D721Med (cell line): ENCODE measurements at regions not wholly inside any gene's neighbourhood (a gene's known extent, or its start where the extent isn't known, plus 50 kb on each side); places are given as distances from the start of the nearest gene placed in this dataset.

Experiments
- DNase-seq: peaks from one replicate; pipeline ENCODE4 v3.0.0; 2011; ENCODE audit warnings: low spot score; ENCODE audit not compliant: insufficient read length
- FAIRE-seq: peaks from 2 replicates; lab custom pipeline; 2011; peaks lifted over from hg19 to GRCh38; lab: Jason Lieb, UNC
- CTCF ChIP-seq: IDR thresholded peaks from 2 replicates; pipeline ENCODE4 v1.5.1; 2012; ENCODE audit warnings: mild to moderate bottlenecking, control low read depth; ENCODE audit not compliant: insufficient read depth; ENCODE audit errors: missing control alignments

GRCh38 chr17:62866471-62866870 lies 58.4 kb upstream of the MARCHF10 start:
- no peak for DNase-seq
- no peak for TF ChIP-seq CTCF
- no peak for FAIRE-seq

GRCh38 chr17:62865586-62865985 lies 57.5 kb upstream of the MARCHF10 start:
- DNase-seq (no peak), FAIRE-seq (no peak)
- no peak for TF ChIP-seq CTCF

- no peak for TF ChIP-seq CTCF
- FAIRE-seq: no peak
These were observed 54.1 kb upstream of the MARCHF10 start for GRCh38 chr17:62862251-62862650.

GRCh38 chr17:62860962-62861873 lies 53.1 kb upstream of the MARCHF10 start:
- TF ChIP-seq CTCF: no peak
- FAIRE-seq (no peak), DNase-seq (no peak)

More at GRCh38 chr17:62862251-62862650, 54.1 kb upstream of the MARCHF10 start:
- no peak for DNase-seq

GRCh38 chr17:62859146-62859545 lies 51.0 kb upstream of the MARCHF10 start:
- DNase-seq (no peak), FAIRE-seq (no peak)
- no peak for TF ChIP-seq CTCF
